ENCODE measurements at regions not wholly inside any gene's neighbourhood (a gene's known extent, or its start where the extent isn't known, plus 50 kb on each side); places are given as distances from the start of the nearest gene placed in this dataset.

- no peak overlapping the region for H3K4me3 ChIP-seq (ENCODE audit: low read length)
- intact Hi-C loops (cut with DNase I, micrococcal nuclease), result no loop called here
- Mint-ChIP-seq H3K36me3 (ENCODE audit: low read depth) (peaks cover 5% of the 10 kb centered on the region), H3K4me1 (ENCODE audit: low read depth) (no peaks in the 10 kb centered on the region), H3K27ac (no peak overlapping the region), H3K9me3 (peaks cover 7% of the 10 kb centered on the region), H3K27me3 (no peaks in the 10 kb centered on the region), H3K4me3 (no peak overlapping the region)
- peaks cover 0 to 8% of the 10 kb centered on the region in 2 experiments for H3K27me3 ChIP-seq (ENCODE audit: control insufficient read depth in 1 of 2, insufficient read depth in 2 of 2, low read length in 2 of 2)
- H3K36me3 ChIP-seq (ENCODE audit: insufficient read depth, low read length), result no peaks in the 10 kb centered on the region
- peaks cover 0 to 5% of the 10 kb centered on the region in 2 experiments for H3K9me3 ChIP-seq (ENCODE audit: control insufficient read depth in 1 of 2, insufficient read depth in 1 of 2, low read length in 2 of 2)
- ChIA-PET POLR2A (no interaction called here), CTCF (no interaction called here)
- no peak for TF ChIP-seq CTCF (IDR thresholded peaks at IDR 0.05)
- H3K27ac ChIP-seq (ENCODE audit: low read depth in 1 of 2, low read length in 2 of 2), result no peak overlapping the region
- ATAC-seq (ENCODE audit: poor library complexity) (no peak), DNase-seq (no peak)
- H3K4me1 ChIP-seq (ENCODE audit: insufficient read depth, low read length), result no peaks in the 10 kb centered on the region
These were observed 107.2 kb upstream of the SHB start for GRCh38 chr9:38176251-38176650.

- Histone ChIP-seq H3K27me3 (ENCODE audit: control insufficient read depth in 1 of 2, insufficient read depth in 2 of 2, low read length in 2 of 2) (peaks cover 0 to 8% of the 10 kb centered on the region in 2 experiments), H3K4me1 (ENCODE audit: insufficient read depth, low read length) (no peaks in the 10 kb centered on the region), H3K36me3 (ENCODE audit: insufficient read depth, low read length) (no peaks in the 10 kb centered on the region), H3K9me3 (ENCODE audit: control insufficient read depth in 1 of 2, insufficient read depth in 1 of 2, low read length in 2 of 2) (peaks cover 0 to 11% of the 10 kb centered on the region in 2 experiments), H3K27ac (ENCODE audit: low read depth in 1 of 2, low read length in 2 of 2) (no peak overlapping the region), H3K4me3 (ENCODE audit: low read length) (no peak overlapping the region)
- TF ChIP-seq CTCF (IDR thresholded peaks at IDR 0.05), result no peak
- no peak for ATAC-seq (ENCODE audit: poor library complexity)
- POLR2A ChIA-PET, result no interaction called here
- Mint-ChIP-seq H3K4me1 (ENCODE audit: low read depth) (no peaks in the 10 kb centered on the region), H3K9me3 (peaks cover 12% of the 10 kb centered on the region), H3K27me3 (no peaks in the 10 kb centered on the region), H3K4me3 (no peak overlapping the region), H3K36me3 (ENCODE audit: low read depth) (peaks cover 5% of the 10 kb centered on the region), H3K27ac (no peak overlapping the region)
- DNase-seq, result no peak
- CTCF ChIA-PET, result no interaction called here
- intact Hi-C loops (cut with DNase I, micrococcal nuclease), result no loop called here
These were observed 106.4 kb upstream of the SHB start for GRCh38 chr9:38175423-38175822.

GRCh38 chr9:38172586-38172985, 103.6 kb upstream of the SHB start:
- H3K4me1 Mint-ChIP-seq (ENCODE audit: low read depth), result no peaks in the 10 kb centered on the region
- ATAC-seq (ENCODE audit: poor library complexity) (no peak), DNase-seq (no peak)
- no peaks in the 10 kb centered on the region for H3K27me3 Mint-ChIP-seq
- H3K27me3 ChIP-seq (ENCODE audit: control insufficient read depth in 1 of 2, insufficient read depth in 2 of 2, low read length in 2 of 2), result peaks cover 0 to 8% of the 10 kb centered on the region in 2 experiments
- ChIA-PET CTCF (no interaction called here), POLR2A (no interaction called here)
- no peak overlapping the region for H3K4me3 Mint-ChIP-seq
- no peak for TF ChIP-seq CTCF (IDR thresholded peaks at IDR 0.05)
- H3K36me3 ChIP-seq (ENCODE audit: insufficient read depth, low read length), result no peaks in the 10 kb centered on the region
- H3K27ac ChIP-seq (ENCODE audit: low read depth in 1 of 2, low read length in 2 of 2), result no peak overlapping the region
- H3K9me3 ChIP-seq (ENCODE audit: control insufficient read depth in 1 of 2, insufficient read depth in 1 of 2, low read length in 2 of 2), result peaks cover 7 to 14% of the 10 kb centered on the region in 2 experiments
- H3K4me3 ChIP-seq (ENCODE audit: low read length), result no peak overlapping the region
- H3K27ac Mint-ChIP-seq, result no peak overlapping the region
- H3K36me3 Mint-ChIP-seq (ENCODE audit: low read depth), result peaks cover 5% of the 10 kb centered on the region
- H3K4me1 ChIP-seq (ENCODE audit: insufficient read depth, low read length), result no peaks in the 10 kb centered on the region
- intact Hi-C loops (cut with DNase I, micrococcal nuclease), result no loop called here
- peaks cover 18% of the 10 kb centered on the region for H3K9me3 Mint-ChIP-seq
